ENCODE measurements at regions not wholly inside any gene's neighbourhood (a gene's known extent, or its start where the extent isn't known, plus 50 kb on each side); places are given as distances from the start of the nearest gene placed in this dataset.

GRCh38 chr12:127106041-127106440, 1160.9 kb upstream of the TMEM132C start:
- TF ChIP-seq NFYB (CRISPR knock-in tag; conservative IDR thresholded peaks at IDR 0.05; ENCODE audit: low read depth) (no peak), CTCF (IDR thresholded peaks at IDR 0.05) (no peak), ELF4 (CRISPR knock-in tag; IDR thresholded peaks at IDR 0.05; ENCODE audit: low read depth) (no peak), SOX15 (CRISPR knock-in tag; IDR thresholded peaks at IDR 0.05) (no peak), IRF1 (CRISPR knock-in tag; IDR thresholded peaks at IDR 0.05) (no peak), TEAD4 (CRISPR knock-in tag; IDR thresholded peaks at IDR 0.05) (no peak), JUN (CRISPR knock-in tag; IDR thresholded peaks at IDR 0.05) (no peak), SMAD4 (CRISPR knock-in tag; IDR thresholded peaks at IDR 0.05) (no peak)
- TF ChIP-seq, protein P1, sequence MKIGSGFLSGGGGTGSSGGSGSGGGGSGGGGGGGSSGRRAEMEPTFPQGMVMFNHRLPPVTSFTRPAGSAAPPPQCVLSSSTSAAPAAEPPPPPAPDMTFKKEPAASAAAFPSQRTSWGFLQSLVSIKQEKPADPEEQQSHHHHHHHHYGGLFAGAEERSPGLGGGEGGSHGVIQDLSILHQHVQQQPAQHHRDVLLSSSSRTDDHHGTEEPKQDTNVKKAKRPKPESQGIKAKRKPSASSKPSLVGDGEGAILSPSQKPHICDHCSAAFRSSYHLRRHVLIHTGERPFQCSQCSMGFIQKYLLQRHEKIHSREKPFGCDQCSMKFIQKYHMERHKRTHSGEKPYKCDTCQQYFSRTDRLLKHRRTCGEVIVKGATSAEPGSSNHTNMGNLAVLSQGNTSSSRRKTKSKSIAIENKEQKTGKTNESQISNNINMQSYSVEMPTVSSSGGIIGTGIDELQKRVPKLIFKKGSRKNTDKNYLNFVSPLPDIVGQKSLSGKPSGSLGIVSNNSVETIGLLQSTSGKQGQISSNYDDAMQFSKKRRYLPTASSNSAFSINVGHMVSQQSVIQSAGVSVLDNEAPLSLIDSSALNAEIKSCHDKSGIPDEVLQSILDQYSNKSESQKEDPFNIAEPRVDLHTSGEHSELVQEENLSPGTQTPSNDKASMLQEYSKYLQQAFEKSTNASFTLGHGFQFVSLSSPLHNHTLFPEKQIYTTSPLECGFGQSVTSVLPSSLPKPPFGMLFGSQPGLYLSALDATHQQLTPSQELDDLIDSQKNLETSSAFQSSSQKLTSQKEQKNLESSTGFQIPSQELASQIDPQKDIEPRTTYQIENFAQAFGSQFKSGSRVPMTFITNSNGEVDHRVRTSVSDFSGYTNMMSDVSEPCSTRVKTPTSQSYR (CRISPR knock-in tag; IDR thresholded peaks at IDR 0.05): no peak
- TF ChIP-seq, protein P2, sequence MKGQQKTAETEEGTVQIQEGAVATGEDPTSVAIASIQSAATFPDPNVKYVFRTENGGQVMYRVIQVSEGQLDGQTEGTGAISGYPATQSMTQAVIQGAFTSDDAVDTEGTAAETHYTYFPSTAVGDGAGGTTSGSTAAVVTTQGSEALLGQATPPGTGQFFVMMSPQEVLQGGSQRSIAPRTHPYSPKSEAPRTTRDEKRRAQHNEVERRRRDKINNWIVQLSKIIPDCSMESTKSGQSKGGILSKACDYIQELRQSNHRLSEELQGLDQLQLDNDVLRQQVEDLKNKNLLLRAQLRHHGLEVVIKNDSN (CRISPR knock-in tag; IDR thresholded peaks at IDR 0.05): no peak
